Activated T-cell treated with anti-CD3 and anti-CD28 coated beads, Interleukin-2, amount 50 U/mL, for 72 hours (primary cell): ENCODE measurements at regions not wholly inside any gene's neighbourhood (a gene's known extent, or its start where the extent isn't known, plus 50 kb on each side); places are given as distances from the start of the nearest gene placed in this dataset.

Experiments used
- ATAC-seq, 2 donors: fragments of 150-1000 bp; cut with Tn5 transposase; replicated peaks in 1 of 2; 2 replicates each; pipeline ENCODE4 v1.10.0; 2021; ENCODE audit warnings: moderate library complexity in 2 of 2, mild to moderate bottlenecking in 1 of 2
- DNase-seq, 2 donors: peaks; one replicate each; pipeline ENCODE4 v3.0.0; 2021 to 2022; ENCODE audit warnings: mixed read lengths in 1 of 2
- H3K27ac Mint-ChIP-seq: one replicate; pipeline ENCODE4 v1.8.0; 2022; ENCODE audit warnings: mild to moderate bottlenecking, moderate library complexity, mixed read lengths
- H3K27me3 Mint-ChIP-seq: one replicate; pipeline ENCODE4 v1.8.0; 2022; ENCODE audit warnings: low read depth, mixed read lengths
- H3K36me3 Mint-ChIP-seq, 2 donors: one replicate each; pipeline ENCODE4 v1.8.0; 2022; ENCODE audit warnings: mixed read lengths in 2 of 2, mild to moderate bottlenecking in 1 of 2; ENCODE audit not compliant: insufficient read depth in 2 of 2
- H3K4me1 Mint-ChIP-seq: one replicate; pipeline ENCODE4 v1.8.0; 2022; ENCODE audit warnings: low read depth, mixed read lengths
- H3K4me3 Mint-ChIP-seq, 2 donors: one replicate each; pipeline ENCODE4 v1.8.0; 2022; ENCODE audit warnings: mild to moderate bottlenecking in 2 of 2, mixed read lengths in 2 of 2, moderate library complexity in 2 of 2
- H3K9me3 Mint-ChIP-seq, 2 donors: one replicate each; pipeline ENCODE4 v1.8.0; 2022; ENCODE audit warnings: mixed read lengths in 2 of 2

- Mint-ChIP-seq H3K4me3 (no peak overlapping the region), H3K36me3 (no peaks in the 10 kb centered on the region), H3K4me1 (no peaks in the 10 kb centered on the region), H3K9me3 (no peaks in the 10 kb centered on the region), H3K27ac (no peak overlapping the region), H3K27me3 (no peaks in the 10 kb centered on the region)
- ATAC-seq (no peak), DNase-seq (no peak)
Measured at GRCh38 chr14:34005901-34006300, 55.0 kb upstream of the EGLN3 start.

DNA sequence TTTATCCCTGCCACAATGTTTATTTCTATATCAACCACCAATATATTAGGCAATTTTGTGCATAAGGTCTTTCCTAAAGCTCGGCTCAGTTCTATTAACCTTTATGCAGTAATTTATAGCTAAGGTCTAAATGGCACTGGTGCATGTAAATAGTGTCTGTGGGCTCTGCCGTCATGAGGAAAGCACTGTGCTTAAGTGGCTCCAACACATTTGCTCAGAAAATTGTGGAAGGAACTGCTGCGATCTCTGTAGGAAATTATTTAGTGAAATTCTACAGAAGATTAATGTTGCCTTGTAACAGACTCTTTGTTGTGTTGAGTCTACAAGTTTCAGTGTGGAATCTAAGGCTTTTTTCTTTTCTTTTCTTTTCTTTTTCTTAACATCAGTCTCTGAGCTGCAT, 54.0 kb upstream of the EGLN3 start:
- Mint-ChIP-seq H3K36me3 (no peaks in the 10 kb centered on the region), H3K4me3 (no peak overlapping the region), H3K27ac (no peak overlapping the region), H3K27me3 (no peaks in the 10 kb centered on the region), H3K4me1 (no peaks in the 10 kb centered on the region), H3K9me3 (no peaks in the 10 kb centered on the region)
- no peak for ATAC-seq
- no peak for DNase-seq

GRCh38 chr14:34003691-34004090, 52.8 kb upstream of the EGLN3 start:
- no peak overlapping the region for H3K27ac Mint-ChIP-seq
- H3K36me3 Mint-ChIP-seq: no peaks in the 10 kb centered on the region
- H3K9me3 Mint-ChIP-seq: no peaks in the 10 kb centered on the region
- H3K4me3 Mint-ChIP-seq: no peak overlapping the region
- H3K4me1 Mint-ChIP-seq: no peaks in the 10 kb centered on the region
- no peaks in the 10 kb centered on the region for H3K27me3 Mint-ChIP-seq
- DNase-seq (no peak), ATAC-seq (no peak)

DNA sequence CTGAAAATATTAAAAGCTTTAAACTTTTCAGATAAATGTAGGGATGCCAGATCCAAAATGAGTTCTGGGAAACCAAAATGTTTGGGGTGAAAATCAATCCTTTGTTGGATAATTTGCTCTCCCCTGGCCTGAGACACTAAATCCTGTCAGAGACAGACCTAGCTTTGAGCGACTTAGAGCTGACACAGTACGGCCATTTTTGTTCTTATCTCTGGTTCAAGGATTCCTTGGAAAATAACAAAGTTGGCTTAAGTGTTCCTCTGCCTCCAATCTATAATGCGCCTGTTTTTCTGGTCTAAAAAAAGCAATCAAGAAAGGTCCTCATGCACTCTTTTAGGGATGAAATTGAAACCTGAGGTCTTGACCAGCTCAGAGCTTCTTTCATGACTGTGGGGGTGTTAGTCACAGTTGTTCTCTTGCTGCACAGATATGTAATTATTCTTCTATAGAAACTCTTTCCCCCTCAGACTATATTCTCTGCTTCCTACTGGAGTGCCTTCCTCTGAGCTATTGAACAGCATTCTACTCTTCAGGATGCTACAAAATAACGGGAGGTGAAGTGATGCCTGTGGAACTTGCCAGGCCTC, 52.3 kb upstream of the EGLN3 start:
- H3K9me3 Mint-ChIP-seq: no peaks in the 10 kb centered on the region
- no peak for ATAC-seq
- no peak for DNase-seq
- H3K4me3 Mint-ChIP-seq: no peak overlapping the region
- no peak overlapping the region for H3K27ac Mint-ChIP-seq
- no peaks in the 10 kb centered on the region for H3K36me3 Mint-ChIP-seq
- no peaks in the 10 kb centered on the region for H3K4me1 Mint-ChIP-seq
- H3K27me3 Mint-ChIP-seq: no peaks in the 10 kb centered on the region
